H54 (cell line): ENCODE measurements at regions not wholly inside any gene's neighbourhood (a gene's known extent, or its start where the extent isn't known, plus 50 kb on each side); places are given as distances from the start of the nearest gene placed in this dataset.
"Not testable (repeated sequence)": the region's sequence is repeated elsewhere in the genome, so short reads cannot be mapped to it uniquely, and the experiment has no call there.

Experiments used
- DNase-seq: peaks from one replicate; pipeline ENCODE4 v3.0.0; 2011; ENCODE audit warnings: low spot score, mixed read lengths; ENCODE audit not compliant: insufficient read length
- FAIRE-seq: peaks from 3 replicates; lab custom pipeline; 2011; peaks lifted over from hg19 to GRCh38; lab: Jason Lieb, UNC

- not testable (repeated sequence) for DNase-seq, FAIRE-seq
These were observed 61.1 kb downstream of the DEFB131A start for GRCh38 chr4:9505341-9505740.

GRCh38 chr4:9506672-9507071, 62.5 kb downstream of the DEFB131A start:
- DNase-seq, FAIRE-seq: not testable (repeated sequence)

- not testable (repeated sequence) for DNase-seq, FAIRE-seq
These were observed 68.7 kb downstream of the DEFB131A start for GRCh38 chr4:9512941-9513340.

GRCh38 chr4:9519631-9520030, 75.4 kb downstream of the DEFB131A start:
- FAIRE-seq, DNase-seq: not testable (repeated sequence)

GRCh38 chr4:9522903-9523302, 78.7 kb downstream of the DEFB131A start:
- not testable (repeated sequence) for FAIRE-seq, DNase-seq

- not testable (repeated sequence) for FAIRE-seq, DNase-seq
These were observed 80.2 kb downstream of the DEFB131A start for GRCh38 chr4:9524406-9524805.

- FAIRE-seq, result not testable (repeated sequence)
- peak; percentile 11 for DNase-seq
These were observed 88.1 kb downstream of the DEFB131A start for GRCh38 chr4:9532134-9532862.

GRCh38 chr4:9532863-9533192, 88.6 kb downstream of the DEFB131A start:
- not testable (repeated sequence) for FAIRE-seq, DNase-seq

GRCh38 chr4:9537101-9537500, 92.9 kb downstream of the DEFB131A start:
- not testable (repeated sequence) for DNase-seq, FAIRE-seq

GRCh38 chr4:9539939-9540520, 95.8 kb downstream of the DEFB131A start:
- DNase-seq, result not testable (repeated sequence)

GRCh38 chr4:9541388-9541915, 97.2 kb downstream of the DEFB131A start:
- not testable (repeated sequence) for DNase-seq, FAIRE-seq

More at GRCh38 chr4:9539939-9540520, 95.8 kb downstream of the DEFB131A start:
- FAIRE-seq, result not testable (repeated sequence)

- not testable (repeated sequence) for DNase-seq, FAIRE-seq
These were observed 100.6 kb downstream of the DEFB131A start for GRCh38 chr4:9544851-9545250.

- FAIRE-seq, DNase-seq: not testable (repeated sequence)
These were observed 103.3 kb downstream of the DEFB131A start for GRCh38 chr4:9547470-9547869.

GRCh38 chr4:9556076-9556475, 111.9 kb downstream of the DEFB131A start:
- DNase-seq, FAIRE-seq: not testable (repeated sequence)

- not testable (repeated sequence) for DNase-seq, FAIRE-seq
These were observed 133.7 kb downstream of the DEFB131A start for GRCh38 chr4:9577869-9578268.

- not testable (repeated sequence) for DNase-seq, FAIRE-seq
These were observed 138.7 kb downstream of the DEFB131A start for GRCh38 chr4:9582880-9583279.
